SU-DHL-6 (cell line): ENCODE measurements at regions not wholly inside any gene's neighbourhood (a gene's known extent, or its start where the extent isn't known, plus 50 kb on each side); places are given as distances from the start of the nearest gene placed in this dataset.

Experiments used
- H2AFZ ChIP-seq: fragments of 200-600 bp; sonication (generic); 2 replicates; pipeline ENCODE4 v1.6.1; 2014; ENCODE audit warnings: low read depth, mild to moderate bottlenecking, moderate library complexity, mixed read lengths, antibody characterized with exemption, low read length; ENCODE audit not compliant: severe bottlenecking
- H3F3A ChIP-seq: fragments of 200-600 bp; shearing (Covaris generic); 2 replicates; pipeline ENCODE4 v1.6.0; 2016; ENCODE audit warnings: antibody characterized with exemption, mild to moderate bottlenecking; ENCODE audit not compliant: insufficient read depth
- H3K27ac ChIP-seq: fragments of 200-600 bp; sonication (generic); 2 replicates; pipeline ENCODE4 v1.5.1; 2016; ENCODE audit warnings: low read depth, mild to moderate bottlenecking, low read length, moderate library complexity, mixed read lengths
- H3K27me3 ChIP-seq: fragments of 200-600 bp; sonication (generic), shearing (Covaris generic); 2 replicates; pipeline ENCODE4 v1.6.0; 2014; ENCODE audit warnings: mild to moderate bottlenecking, low read length
- H3K36me3 ChIP-seq: fragments of 200-600 bp; sonication (generic); 2 replicates; pipeline ENCODE4 v1.6.1; 2014; ENCODE audit warnings: mild to moderate bottlenecking, low read length, mixed read lengths
- H3K4me2 ChIP-seq: fragments of 300-600, 200-600 bp; shearing (Covaris generic), sonication (generic); 2 replicates; pipeline ENCODE4 v1.6.0; 2014; ENCODE audit warnings: low read length, low read depth, mild to moderate bottlenecking; ENCODE audit not compliant: poor library complexity, severe bottlenecking
- H3K4me3 ChIP-seq: fragments of 200-600 bp; sonication (generic); 2 replicates; pipeline ENCODE4 v1.5.1; 2014; ENCODE audit warnings: antibody characterized with exemption, low read length, mild to moderate bottlenecking, mixed read lengths; ENCODE audit not compliant: insufficient read depth, poor library complexity, severe bottlenecking
- H3K79me2 ChIP-seq: fragments of 200-600 bp; sonication (generic); 2 replicates; pipeline ENCODE4 v1.6.1; 2014; ENCODE audit warnings: mild to moderate bottlenecking, low read length, moderate library complexity; ENCODE audit not compliant: insufficient read depth
- H3K9ac ChIP-seq: fragments of 200-600 bp; sonication (generic); 2 replicates; pipeline ENCODE4 v1.7.0; 2014; ENCODE audit warnings: mild to moderate bottlenecking, low read length
- H3K9me2 ChIP-seq: fragments of 200-600 bp; sonication (generic); replicated peaks from 2 replicates; pipeline ENCODE4 v1.6.1; 2014; ENCODE audit warnings: low read length; ENCODE audit not compliant: insufficient read depth
- H3K9me3 ChIP-seq: fragments of 200-600 bp; sonication (generic); 2 replicates; pipeline ENCODE4 v1.6.1; 2014; ENCODE audit warnings: low read length, mixed read lengths; ENCODE audit not compliant: insufficient read depth
- H4K20me1 ChIP-seq: fragments of 200-600 bp; sonication (generic); 2 replicates; pipeline ENCODE4 v1.6.1; 2014; ENCODE audit warnings: low read depth, mild to moderate bottlenecking, antibody characterized with exemption, low read length, moderate library complexity, mixed read lengths
- CTCF ChIP-seq: fragments of 200-600 bp; sonication (generic); IDR thresholded peaks from one replicate; pipeline ENCODE4 v1.5.1; 2017; ENCODE audit warnings: antibody characterized with exemption, mild to moderate bottlenecking, low read length, moderate library complexity; ENCODE audit not compliant: insufficient read depth, poor library complexity, severe bottlenecking
- EZH2phosphoT487 ChIP-seq: fragments of 200-600 bp; sonication (generic), shearing (Covaris generic); conservative IDR thresholded peaks from 2 replicates; pipeline ENCODE4 v1.6.1; 2018; ENCODE audit warnings: mild to moderate bottlenecking, antibody characterized with exemption, low read length, moderate library complexity, mixed read lengths

- no peaks in the 10 kb centered on the region for H4K20me1 ChIP-seq
- no peaks in the 10 kb centered on the region for H3K9me2 ChIP-seq
- no peak overlapping the region for H3K27ac ChIP-seq
- no peaks in the 10 kb centered on the region for H3K9me3 ChIP-seq
- H3K9ac ChIP-seq, result no peak overlapping the region
- TF ChIP-seq CTCF (no peak), EZH2phosphoT487 (no peak)
- 0 out of 2 replicates have a peak, but pooled peaks cover 3% of the 10 kb centered on the region for H3K27me3 ChIP-seq
- no peaks in the 10 kb centered on the region for H3K36me3 ChIP-seq
- no peaks in the 10 kb centered on the region for H3K79me2 ChIP-seq
- H2AFZ ChIP-seq, result no peak overlapping the region
- no peak overlapping the region for H3K4me2 ChIP-seq
- no peaks in the 10 kb centered on the region for H3F3A ChIP-seq
- H3K4me3 ChIP-seq, result no peak overlapping the region
Observed at GRCh38 chr2:19187323-19188020, 171.0 kb downstream of the OSR1 start.

DNA sequence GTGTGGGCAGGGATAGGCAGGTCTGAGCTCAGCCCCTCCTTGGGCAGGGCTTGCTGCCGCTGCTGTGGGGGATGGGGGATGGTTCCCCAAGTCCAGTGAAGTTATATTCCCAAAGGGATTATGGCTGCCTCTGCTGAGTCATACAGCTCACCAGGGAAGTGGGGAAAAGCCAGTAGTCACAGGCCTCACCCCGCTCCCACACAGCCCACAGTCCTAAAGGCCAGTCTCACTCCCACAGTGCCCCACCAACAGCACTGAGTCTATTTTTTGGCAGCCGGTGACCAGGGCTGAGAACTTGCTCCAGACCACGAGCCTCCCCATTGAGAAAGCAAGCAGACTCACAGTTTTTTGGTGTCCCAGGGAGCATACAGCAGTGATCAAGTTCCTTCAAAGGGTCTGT is 173.3 kb downstream of the OSR1 start:
- TF ChIP-seq CTCF (no peak), EZH2phosphoT487 (no peak)
- no peaks in the 10 kb centered on the region for H3K79me2 ChIP-seq
- no peaks in the 10 kb centered on the region for H3K9me3 ChIP-seq
- no peaks in the 10 kb centered on the region for H3F3A ChIP-seq
- no peak overlapping the region for H3K4me2 ChIP-seq
- H3K9me2 ChIP-seq, result no peaks in the 10 kb centered on the region
- H3K4me3 ChIP-seq, result no peak overlapping the region
- no peaks in the 10 kb centered on the region for H4K20me1 ChIP-seq
- no peak overlapping the region for H3K27ac ChIP-seq
- H3K27me3 ChIP-seq, result no peaks in the 10 kb centered on the region
- H3K36me3 ChIP-seq, result no peaks in the 10 kb centered on the region
- no peak overlapping the region for H2AFZ ChIP-seq
- H3K9ac ChIP-seq, result no peak overlapping the region

DNA sequence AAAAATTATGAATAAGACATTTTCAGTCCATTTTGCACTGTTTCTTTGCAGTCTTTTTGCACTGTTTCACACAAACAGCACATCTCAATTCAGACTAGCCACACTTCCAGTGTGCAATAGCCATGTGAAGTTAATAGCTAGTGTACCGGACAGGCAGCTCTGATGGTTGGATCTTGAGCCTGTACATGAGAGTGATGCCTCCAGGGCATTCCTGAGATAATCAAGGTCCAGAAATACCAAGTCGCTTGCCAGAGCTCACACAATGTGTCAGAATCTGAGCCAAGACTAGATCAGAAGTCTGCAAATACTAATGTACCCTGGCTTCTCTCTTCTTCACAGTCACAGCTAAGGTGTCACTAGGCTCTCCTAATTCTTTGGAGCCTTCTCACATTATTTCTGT is 180.2 kb downstream of the OSR1 start:
- H3K9me2 ChIP-seq, result no peaks in the 10 kb centered on the region
- H2AFZ ChIP-seq, result no peak overlapping the region
- H3K9ac ChIP-seq, result no peak overlapping the region
- H3K79me2 ChIP-seq, result no peaks in the 10 kb centered on the region
- H3K4me3 ChIP-seq, result no peak overlapping the region
- no peak overlapping the region for H3K27ac ChIP-seq
- no peak overlapping the region for H3K4me2 ChIP-seq
- no peaks in the 10 kb centered on the region for H3K27me3 ChIP-seq
- no peaks in the 10 kb centered on the region for H3K36me3 ChIP-seq
- no peak for TF ChIP-seq CTCF
- TF ChIP-seq EZH2phosphoT487, result no peak
- no peaks in the 10 kb centered on the region for H3F3A ChIP-seq
- H4K20me1 ChIP-seq, result no peaks in the 10 kb centered on the region
- no peaks in the 10 kb centered on the region for H3K9me3 ChIP-seq
